Kidney epithelial cell (primary cell): ENCODE measurements at regions not wholly inside any gene's neighbourhood (a gene's known extent, or its start where the extent isn't known, plus 50 kb on each side); places are given as distances from the start of the nearest gene placed in this dataset.

Experiments used
- DNase-seq: peaks from one replicate; pipeline ENCODE4 v3.0.0-alpha.2; 2010; ENCODE audit warnings: low read depth
- H3K27me3 ChIP-seq: 2 replicates; pipeline ENCODE4 v1.6.0; 2011; ENCODE audit warnings: low read length; ENCODE audit not compliant: control insufficient read depth, insufficient read depth
- H3K36me3 ChIP-seq: 2 replicates; pipeline ENCODE4 v1.5.1; 2011; ENCODE audit warnings: low read length; ENCODE audit not compliant: control insufficient read depth, insufficient read depth
- H3K4me3 ChIP-seq: 2 replicates; pipeline ENCODE4 v1.5.1; 2011; ENCODE audit warnings: low read depth, mild to moderate bottlenecking, control low read depth, low read length
- CTCF ChIP-seq: IDR thresholded peaks from 2 replicates; pipeline ENCODE4 v1.5.1; 2011; ENCODE audit warnings: mild to moderate bottlenecking, moderate library complexity, low read length, control low read depth, inconsistent platforms; ENCODE audit not compliant: insufficient read depth, poor library complexity, severe bottlenecking

- H3K27me3 ChIP-seq, result no peaks in the 10 kb centered on the region
- no peak for TF ChIP-seq CTCF
- H3K36me3 ChIP-seq, result no peaks in the 10 kb centered on the region
- no peak for DNase-seq
- no peak overlapping the region for H3K4me3 ChIP-seq
These were observed 111.9 kb upstream of the ACSL4 start for GRCh38 chrX:109844986-109845385.

- Histone ChIP-seq H3K36me3 (no peaks in the 10 kb centered on the region), H3K4me3 (no peak overlapping the region), H3K27me3 (no peaks in the 10 kb centered on the region)
- TF ChIP-seq CTCF, result no peak
- DNase-seq, result no peak
These were observed 112.9 kb upstream of the ACSL4 start for GRCh38 chrX:109845996-109846395.

- Histone ChIP-seq H3K36me3 (no peaks in the 10 kb centered on the region), H3K4me3 (no peak overlapping the region), H3K27me3 (no peaks in the 10 kb centered on the region)
- DNase-seq, result peak; percentile 39
- no peak for TF ChIP-seq CTCF
These were observed 114.5 kb upstream of the ACSL4 start for GRCh38 chrX:109847257-109848187.

- no peak for DNase-seq
- Histone ChIP-seq H3K36me3 (no peaks in the 10 kb centered on the region), H3K27me3 (no peaks in the 10 kb centered on the region), H3K4me3 (no peak overlapping the region)
- no peak for TF ChIP-seq CTCF
These were observed 115.5 kb upstream of the ACSL4 start for GRCh38 chrX:109848461-109849050.

GRCh38 chrX:109854096-109854495 is 121.0 kb upstream of the ACSL4 start:
- no peak for DNase-seq
- no peak for TF ChIP-seq CTCF
- no peaks in the 10 kb centered on the region for H3K27me3 ChIP-seq
- no peaks in the 10 kb centered on the region for H3K36me3 ChIP-seq
- H3K4me3 ChIP-seq, result no peak overlapping the region

- H3K4me3 ChIP-seq, result no peak overlapping the region
- TF ChIP-seq CTCF, result no peak
- no peaks in the 10 kb centered on the region for H3K36me3 ChIP-seq
- H3K27me3 ChIP-seq, result no peaks in the 10 kb centered on the region
- DNase-seq, result no peak
These were observed 122.4 kb upstream of the ACSL4 start for GRCh38 chrX:109855501-109855900.
